Neural progenitor cell (in vitro differentiated cells): ENCODE measurements at regions not wholly inside any gene's neighbourhood (a gene's known extent, or its start where the extent isn't known, plus 50 kb on each side); places are given as distances from the start of the nearest gene placed in this dataset.
"Not testable (repeated sequence)": the region's sequence is repeated elsewhere in the genome, so short reads cannot be mapped to it uniquely, and the experiment has no call there.

Source experiments
- EZH2 ChIP-seq: fragments of 200-600 bp; sonication (generic); IDR thresholded peaks from 2 replicates; pipeline ENCODE4 v1.6.1; 2017; ENCODE audit warnings: antibody characterized with exemption, mild to moderate bottlenecking, moderate library complexity
- EZH2phosphoT487 ChIP-seq: fragments of 200-600 bp; sonication (generic); IDR thresholded peaks from 2 replicates; pipeline ENCODE4 v1.6.1; 2017; ENCODE audit warnings: antibody characterized with exemption
- TF ChIP-seq, protein P1 (sequence below): fragments of 200-600 bp; sonication (generic); IDR thresholded peaks from 2 replicates; pipeline ENCODE4 v1.5.1; 2017; ENCODE audit warnings: antibody characterized with exemption, mild to moderate bottlenecking

- TF ChIP-seq, protein P1, sequence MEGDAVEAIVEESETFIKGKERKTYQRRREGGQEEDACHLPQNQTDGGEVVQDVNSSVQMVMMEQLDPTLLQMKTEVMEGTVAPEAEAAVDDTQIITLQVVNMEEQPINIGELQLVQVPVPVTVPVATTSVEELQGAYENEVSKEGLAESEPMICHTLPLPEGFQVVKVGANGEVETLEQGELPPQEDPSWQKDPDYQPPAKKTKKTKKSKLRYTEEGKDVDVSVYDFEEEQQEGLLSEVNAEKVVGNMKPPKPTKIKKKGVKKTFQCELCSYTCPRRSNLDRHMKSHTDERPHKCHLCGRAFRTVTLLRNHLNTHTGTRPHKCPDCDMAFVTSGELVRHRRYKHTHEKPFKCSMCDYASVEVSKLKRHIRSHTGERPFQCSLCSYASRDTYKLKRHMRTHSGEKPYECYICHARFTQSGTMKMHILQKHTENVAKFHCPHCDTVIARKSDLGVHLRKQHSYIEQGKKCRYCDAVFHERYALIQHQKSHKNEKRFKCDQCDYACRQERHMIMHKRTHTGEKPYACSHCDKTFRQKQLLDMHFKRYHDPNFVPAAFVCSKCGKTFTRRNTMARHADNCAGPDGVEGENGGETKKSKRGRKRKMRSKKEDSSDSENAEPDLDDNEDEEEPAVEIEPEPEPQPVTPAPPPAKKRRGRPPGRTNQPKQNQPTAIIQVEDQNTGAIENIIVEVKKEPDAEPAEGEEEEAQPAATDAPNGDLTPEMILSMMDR = not testable (repeated sequence)
- TF ChIP-seq EZH2phosphoT487, EZH2: not testable (repeated sequence)
These were observed 488.6 kb upstream of the IMPG1 start for GRCh38 chr6:76560851-76561755.
